Activated CD8-positive, alpha-beta T cell treated with anti-CD3 and anti-CD28 coated beads for 36 hours (primary cell): ENCODE measurements at regions not wholly inside any gene's neighbourhood (a gene's known extent, or its start where the extent isn't known, plus 50 kb on each side); places are given as distances from the start of the nearest gene placed in this dataset.

Experiments used
- ATAC-seq: fragments of 200-7000 bp; cut with Tn5 transposase; one replicate; pipeline ENCODE4 v1.10.0; 2021; ENCODE audit warnings: mild to moderate bottlenecking, moderate library complexity
- CTCF ChIA-PET: fragments of 350-600 bp; sonication (Branson Sonifier 250); formaldehyde crosslinking; loops from one replicate; lab custom pipeline; 2021; ENCODE audit warnings: antibody characterized with exemption; lab: Charles Lee
- POLR2A ChIA-PET: fragments of 350-600 bp; sonication (Branson Sonifier 250); formaldehyde crosslinking; loops from one replicate; lab custom pipeline; 2021; ENCODE audit warnings: antibody characterized with exemption; lab: Charles Lee
- DNase-seq: peaks from one replicate; pipeline ENCODE4 v3.0.0-alpha.2; 2020
- H3K27ac Mint-ChIP-seq: one replicate; pipeline ENCODE4 v1.8.0; 2021; ENCODE audit warnings: mild to moderate bottlenecking, mixed read lengths
- H3K27me3 Mint-ChIP-seq: one replicate; pipeline ENCODE4 v1.8.0; 2021; ENCODE audit warnings: mixed read lengths
- H3K36me3 Mint-ChIP-seq: one replicate; pipeline ENCODE4 v1.8.0; 2021; ENCODE audit warnings: low read depth, mixed read lengths
- H3K4me1 Mint-ChIP-seq: one replicate; pipeline ENCODE4 v1.8.0; 2021; ENCODE audit warnings: low read depth, mixed read lengths
- H3K4me3 Mint-ChIP-seq: one replicate; pipeline ENCODE4 v1.8.0; 2021; ENCODE audit warnings: mild to moderate bottlenecking, moderate library complexity, mixed read lengths
- H3K9me3 Mint-ChIP-seq: one replicate; pipeline ENCODE4 v1.8.0; 2021; ENCODE audit warnings: mixed read lengths
- CTCF ChIP-seq: fragments of 200-600 bp; IDR thresholded peaks from one replicate; pipeline ENCODE4 v1.8.0; 2022; ENCODE audit warnings: antibody characterized with exemption, mild to moderate bottlenecking
- intact Hi-C: fragments of 100-400 bp; cut with micrococcal nuclease; formaldehyde crosslinking; loops from one replicate; pipeline ENCODE4 v1.10.0; 2022

GRCh38 chr10:28858646-28859045 lies 181.3 kb downstream of the BAMBI start:
- no peak for TF ChIP-seq CTCF
- no peaks in the 10 kb centered on the region for H3K9me3 Mint-ChIP-seq
- no peak overlapping the region for H3K4me3 Mint-ChIP-seq
- H3K27ac Mint-ChIP-seq: no peak overlapping the region
- no peak for DNase-seq
- peaks cover 12% of the 10 kb centered on the region for H3K27me3 Mint-ChIP-seq
- H3K36me3 Mint-ChIP-seq: no peaks in the 10 kb centered on the region
- no peak for ATAC-seq
- ChIA-PET CTCF (no interaction called here), POLR2A (no interaction called here)
- H3K4me1 Mint-ChIP-seq: no peaks in the 10 kb centered on the region
- intact Hi-C loops: no loop called here

- Mint-ChIP-seq H3K36me3 (no peaks in the 10 kb centered on the region), H3K4me1 (no peaks in the 10 kb centered on the region), H3K4me3 (no peak overlapping the region), H3K27ac (no peak overlapping the region), H3K9me3 (no peaks in the 10 kb centered on the region), H3K27me3 (peaks cover 12% of the 10 kb centered on the region)
- ChIA-PET CTCF (interaction anchor here (2.0 kb wide), 1 partner anchor 7 kb away, joined by 5 read pairs; no protein-coding TSS in a partner anchor), POLR2A (no interaction called here)
- ATAC-seq: no peak
- no peak for TF ChIP-seq CTCF
- DNase-seq: no peak
- intact Hi-C loops: no loop called here
These were observed 182.5 kb downstream of the BAMBI start for GRCh38 chr10:28859791-28860190.

GRCh38 chr10:28862219-28862618 lies 184.9 kb downstream of the BAMBI start:
- Mint-ChIP-seq H3K4me1 (no peaks in the 10 kb centered on the region), H3K4me3 (no peak overlapping the region), H3K27me3 (peaks cover 11% of the 10 kb centered on the region), H3K27ac (no peak overlapping the region), H3K9me3 (no peaks in the 10 kb centered on the region), H3K36me3 (no peaks in the 10 kb centered on the region)
- CTCF ChIA-PET: no interaction called here
- intact Hi-C loops: no loop called here
- no peak for TF ChIP-seq CTCF
- ATAC-seq (no peak), DNase-seq (no peak)
- POLR2A ChIA-PET: no interaction called here

DNA sequence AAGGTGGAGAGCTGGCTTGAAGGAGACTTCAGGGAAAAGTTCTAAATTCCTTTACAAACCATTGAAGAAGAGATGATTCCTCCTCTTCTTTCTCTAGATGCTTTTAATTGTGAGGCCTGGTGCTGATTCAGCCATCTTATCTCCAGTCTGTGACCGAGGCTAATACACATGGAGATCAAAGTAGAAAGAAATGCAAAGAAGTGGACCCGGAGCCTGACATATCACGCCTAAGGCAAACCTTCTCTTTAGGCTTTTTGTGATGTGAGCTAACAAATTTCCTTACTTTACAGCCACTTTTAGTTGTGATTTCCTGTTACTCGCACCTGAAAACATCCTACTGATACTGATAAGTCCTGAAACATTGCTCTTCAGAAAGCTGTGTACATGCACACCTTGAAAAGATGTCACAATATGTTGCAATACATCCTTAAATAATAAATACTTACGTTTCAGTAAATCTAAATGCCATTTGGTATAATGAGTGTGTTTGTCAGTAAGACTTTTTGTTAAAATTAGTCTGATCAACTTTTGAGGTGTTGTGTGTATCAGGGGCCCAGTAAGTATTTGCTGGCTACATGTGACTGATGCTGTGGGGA lies 192.4 kb downstream of the BAMBI start:
- Mint-ChIP-seq H3K4me3 (no peak overlapping the region), H3K9me3 (no peaks in the 10 kb centered on the region), H3K27me3 (peaks cover 7% of the 10 kb centered on the region), H3K27ac (no peak overlapping the region), H3K36me3 (no peaks in the 10 kb centered on the region), H3K4me1 (no peaks in the 10 kb centered on the region)
- TF ChIP-seq CTCF: no peak
- ATAC-seq (no peak), DNase-seq (no peak)
- intact Hi-C loops: no loop called here
- CTCF ChIA-PET: no interaction called here
- POLR2A ChIA-PET: no interaction called here

DNA sequence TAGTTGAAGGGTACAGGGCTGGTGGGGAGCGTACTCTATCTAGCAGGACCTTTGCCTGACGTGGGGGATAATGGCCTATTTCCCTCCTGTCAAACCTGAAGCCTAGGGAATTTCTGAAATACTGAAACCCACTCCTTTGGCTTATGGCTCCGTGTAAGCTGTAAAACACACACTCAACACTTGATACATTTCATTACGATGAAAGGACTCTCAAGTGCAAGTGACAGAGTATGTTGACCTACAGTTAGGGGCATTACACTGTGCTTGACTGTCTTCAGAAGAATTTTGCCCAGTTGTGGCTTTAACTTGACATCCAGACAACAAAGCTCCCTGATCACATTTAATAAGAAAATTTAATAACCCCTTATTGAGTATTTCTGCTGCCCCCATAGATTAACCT lies 194.3 kb downstream of the BAMBI start:
- CTCF ChIA-PET: no interaction called here

More for the DNA sequence above, 194.3 kb downstream of the BAMBI start:
- H3K27me3 Mint-ChIP-seq: peaks cover 3% of the 10 kb centered on the region
- no peak overlapping the region for H3K27ac Mint-ChIP-seq
- intact Hi-C loops: no loop called here
- DNase-seq (no peak), ATAC-seq (no peak)
- TF ChIP-seq CTCF: no peak
- no peak overlapping the region for H3K4me3 Mint-ChIP-seq
- no peaks in the 10 kb centered on the region for H3K4me1 Mint-ChIP-seq
- no peaks in the 10 kb centered on the region for H3K36me3 Mint-ChIP-seq
- POLR2A ChIA-PET: no interaction called here
- no peaks in the 10 kb centered on the region for H3K9me3 Mint-ChIP-seq
